GM12873 (cell line): ENCODE measurements at regions not wholly inside any gene's neighbourhood (a gene's known extent, or its start where the extent isn't known, plus 50 kb on each side); places are given as distances from the start of the nearest gene placed in this dataset.

Source experiments
- TF ChIP-seq, protein P1 (sequence below): IDR thresholded peaks from 2 replicates; pipeline ENCODE4 v1.5.1; 2012; ENCODE audit warnings: low read depth, mild to moderate bottlenecking, moderate library complexity, low read length, control low read depth; ENCODE audit not compliant: insufficient read depth; ENCODE audit errors: missing control alignments

DNA sequence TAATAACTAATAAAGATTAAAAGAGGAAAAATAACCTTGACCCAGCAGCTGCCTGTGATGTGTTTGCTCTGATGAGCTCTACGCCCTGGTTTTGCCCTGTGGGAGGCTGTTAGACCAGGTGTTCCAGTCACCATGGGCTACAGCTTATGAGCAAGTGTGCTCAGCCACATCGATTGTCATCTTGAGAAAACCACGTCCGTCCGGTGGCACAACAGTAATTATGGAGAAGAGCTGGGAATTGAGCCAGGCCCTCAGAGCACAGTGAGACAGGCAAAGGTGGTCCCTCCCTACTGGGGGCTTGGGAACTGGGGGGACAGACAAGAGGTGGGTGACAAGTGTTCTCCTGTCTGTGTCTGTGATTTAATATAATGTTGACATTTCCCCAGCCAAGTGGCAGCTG lies 420.5 kb downstream of the MATN1 start:
- TF ChIP-seq, protein P1, sequence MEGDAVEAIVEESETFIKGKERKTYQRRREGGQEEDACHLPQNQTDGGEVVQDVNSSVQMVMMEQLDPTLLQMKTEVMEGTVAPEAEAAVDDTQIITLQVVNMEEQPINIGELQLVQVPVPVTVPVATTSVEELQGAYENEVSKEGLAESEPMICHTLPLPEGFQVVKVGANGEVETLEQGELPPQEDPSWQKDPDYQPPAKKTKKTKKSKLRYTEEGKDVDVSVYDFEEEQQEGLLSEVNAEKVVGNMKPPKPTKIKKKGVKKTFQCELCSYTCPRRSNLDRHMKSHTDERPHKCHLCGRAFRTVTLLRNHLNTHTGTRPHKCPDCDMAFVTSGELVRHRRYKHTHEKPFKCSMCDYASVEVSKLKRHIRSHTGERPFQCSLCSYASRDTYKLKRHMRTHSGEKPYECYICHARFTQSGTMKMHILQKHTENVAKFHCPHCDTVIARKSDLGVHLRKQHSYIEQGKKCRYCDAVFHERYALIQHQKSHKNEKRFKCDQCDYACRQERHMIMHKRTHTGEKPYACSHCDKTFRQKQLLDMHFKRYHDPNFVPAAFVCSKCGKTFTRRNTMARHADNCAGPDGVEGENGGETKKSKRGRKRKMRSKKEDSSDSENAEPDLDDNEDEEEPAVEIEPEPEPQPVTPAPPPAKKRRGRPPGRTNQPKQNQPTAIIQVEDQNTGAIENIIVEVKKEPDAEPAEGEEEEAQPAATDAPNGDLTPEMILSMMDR = no peak

DNA sequence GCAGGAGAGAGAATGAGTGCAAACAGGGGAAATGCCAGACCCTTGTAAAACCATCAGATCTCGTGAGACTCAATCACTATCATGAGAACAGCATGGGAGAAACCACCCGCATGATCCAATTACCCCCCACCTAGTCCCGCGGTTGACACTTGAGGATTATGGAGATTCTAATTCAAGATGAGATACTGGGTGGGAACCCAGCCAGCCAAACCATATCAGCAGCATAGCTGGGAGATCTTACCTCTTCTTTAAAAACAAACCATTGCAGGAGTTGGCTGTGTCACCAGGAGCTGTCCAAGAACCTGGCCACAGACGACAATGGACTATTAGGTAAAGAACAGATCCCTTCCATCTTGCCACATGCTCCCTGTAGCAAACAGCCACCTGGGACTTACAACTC lies 422.7 kb downstream of the MATN1 start:
- TF ChIP-seq, protein P1 = no peak

DNA sequence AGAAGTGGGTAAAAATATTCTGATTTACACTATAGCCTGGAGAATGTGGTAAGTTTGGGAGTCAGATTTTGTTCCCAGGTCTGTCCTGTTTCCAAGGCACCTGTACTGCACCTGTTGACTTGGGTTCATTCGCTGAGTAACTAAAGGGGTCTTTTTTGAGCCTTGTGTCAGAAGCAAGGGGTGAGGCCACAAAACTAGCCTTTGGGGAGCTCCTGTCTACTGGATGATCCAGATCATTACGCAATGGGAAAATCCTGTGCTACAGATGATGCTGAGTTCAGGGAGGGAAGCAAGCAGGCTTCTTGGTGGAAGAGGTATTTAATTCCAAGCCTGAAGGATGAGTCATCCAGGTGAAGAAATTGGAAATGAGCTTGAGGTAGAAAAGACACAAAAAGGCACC lies 424.0 kb downstream of the MATN1 start:
- TF ChIP-seq, protein P1 = no peak

DNA sequence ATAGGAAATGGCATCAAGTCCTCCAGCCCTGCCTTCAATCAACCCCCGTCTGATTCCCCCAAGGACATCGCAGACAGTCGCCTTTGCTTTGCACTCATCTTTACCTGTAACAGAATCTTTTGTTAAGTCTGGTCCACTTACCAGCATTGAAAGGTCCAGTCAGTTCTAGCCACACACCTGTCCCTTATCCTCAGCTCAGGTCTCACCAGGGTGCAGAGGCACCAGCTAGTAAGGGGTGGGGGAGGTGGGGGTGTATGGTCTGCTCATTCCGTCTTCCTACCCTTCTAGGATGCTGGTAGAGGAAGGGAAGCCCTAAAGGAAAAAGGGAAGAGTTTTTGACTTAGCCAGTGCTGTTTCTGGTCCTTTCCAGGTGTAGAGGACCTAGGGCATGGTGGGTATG lies 427.7 kb downstream of the MATN1 start:
- TF ChIP-seq, protein P1 = no peak

DNA sequence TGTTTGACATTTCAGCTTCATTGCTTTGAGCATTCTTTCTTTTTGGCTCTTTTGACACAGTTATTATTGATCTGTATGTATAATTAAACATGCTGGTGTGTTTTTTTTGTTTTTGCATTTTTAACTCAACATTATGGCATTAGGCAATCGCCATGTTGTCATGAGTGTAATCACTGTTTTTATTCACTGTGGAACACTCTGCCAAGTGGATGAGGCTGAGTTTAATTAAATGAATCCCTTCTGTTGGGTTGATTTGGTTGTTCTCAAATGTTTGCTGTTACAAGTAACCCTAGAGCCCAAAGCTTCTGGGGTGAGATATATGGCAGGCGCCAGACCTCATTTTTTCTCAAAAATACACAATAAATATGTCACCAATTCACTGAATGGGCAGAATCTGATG lies 428.1 kb downstream of the MATN1 start:
- TF ChIP-seq, protein P1 = no peak

DNA sequence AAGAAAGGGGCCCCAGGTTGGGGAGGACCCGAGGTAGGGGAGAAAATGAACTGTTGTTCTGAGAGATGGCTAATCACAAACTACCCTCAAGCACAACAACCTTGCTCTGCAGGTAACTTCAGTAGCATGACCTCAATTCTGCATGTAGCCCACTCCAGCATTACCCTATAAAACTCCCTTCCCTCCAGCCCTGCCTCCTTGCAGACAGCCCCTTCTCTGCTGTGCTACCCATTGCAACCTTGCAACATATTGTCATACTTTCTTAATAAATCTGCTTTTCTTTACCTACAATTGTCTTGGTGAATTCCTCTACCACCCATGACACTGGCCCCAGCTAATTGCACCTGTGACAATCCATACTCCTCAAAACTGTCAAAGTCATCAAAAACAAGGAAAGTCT lies 428.9 kb downstream of the MATN1 start:
- TF ChIP-seq, protein P1 = no peak

DNA sequence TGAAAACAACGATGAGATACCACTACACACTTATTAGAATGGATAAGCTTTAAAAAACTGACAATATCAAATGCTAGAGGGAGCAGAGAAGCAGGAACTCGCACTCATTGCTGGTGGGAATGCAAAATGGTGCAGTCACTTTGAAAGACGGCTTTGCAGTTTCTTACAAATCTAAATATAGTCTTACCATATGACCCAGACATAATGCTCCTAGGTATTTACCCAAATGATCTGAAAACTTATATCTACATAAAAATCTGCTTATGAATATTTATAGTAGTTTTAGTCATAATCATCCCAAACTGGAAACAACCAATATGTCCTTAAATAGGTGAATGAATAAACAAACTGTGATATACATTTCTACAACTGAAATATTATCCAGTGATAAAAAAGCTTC lies 430.9 kb downstream of the MATN1 start:
- TF ChIP-seq, protein P1 = no peak

DNA sequence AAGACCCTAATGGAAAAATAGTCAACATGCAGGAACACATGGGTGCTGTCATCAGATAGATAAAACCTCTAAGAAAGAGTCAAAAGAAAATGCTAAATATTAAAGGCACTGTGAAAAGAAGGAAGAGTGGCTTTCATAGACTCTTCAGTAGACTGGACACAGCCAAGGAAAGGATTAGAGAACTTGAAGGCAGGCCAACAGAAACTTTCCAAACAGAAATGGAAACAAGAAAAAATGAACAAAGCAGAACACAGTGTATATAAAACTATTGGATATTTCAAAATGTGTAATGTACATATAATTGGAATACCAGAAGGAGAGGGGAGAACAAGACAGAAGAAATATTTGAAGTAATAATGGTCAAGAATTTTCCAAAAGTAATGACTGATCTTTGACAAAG lies 431.9 kb downstream of the MATN1 start:
- TF ChIP-seq, protein P1 = no peak
